RWPE1 (cell line): ENCODE measurements at regions not wholly inside any gene's neighbourhood (a gene's known extent, or its start where the extent isn't known, plus 50 kb on each side); places are given as distances from the start of the nearest gene placed in this dataset.

Experiments
- CTCF ChIA-PET: fragments of 350-600 bp; sonication (Branson Sonifier 250); formaldehyde crosslinking; extraction: SDS; loops from one replicate; lab custom pipeline; 2021; lab: Yijun Ruan, JAX
- POLR2A ChIA-PET: fragments of 400-600 bp; formaldehyde crosslinking; extraction: SDS; loops from one replicate; lab custom pipeline; 2020; ENCODE audit warnings: antibody characterized with exemption; ENCODE audit not compliant: low non-redundant PET; lab: Yijun Ruan, JAX
- DNase-seq: peaks from one replicate; pipeline ENCODE4 v3.0.0; 2012; ENCODE audit warnings: low spot score
- H3K27ac ChIP-seq: fragments of 450-650 bp; 2 replicates; pipeline ENCODE4 v1.5.1; 2017
- CTCF ChIP-seq: fragments of 450-650 bp; conservative IDR thresholded peaks from 2 replicates; pipeline ENCODE4 v1.5.1; 2017; ENCODE audit warnings: low read depth, mild to moderate bottlenecking

GRCh38 chr5:91699429-91699828 lies 316.3 kb upstream of the ARRDC3 start:
- POLR2A ChIA-PET: no interaction called here
- no peak overlapping the region for H3K27ac ChIP-seq
- DNase-seq: no peak
- CTCF ChIA-PET: no interaction called here
- TF ChIP-seq CTCF: no peak

GRCh38 chr5:91691592-91691991 lies 308.5 kb upstream of the ARRDC3 start:
- POLR2A ChIA-PET: no interaction called here
- H3K27ac ChIP-seq: no peak overlapping the region
- CTCF ChIA-PET: no interaction called here
- no peak for TF ChIP-seq CTCF
- no peak for DNase-seq

GRCh38 chr5:91690921-91691320 lies 307.8 kb upstream of the ARRDC3 start:
- ChIA-PET POLR2A (no interaction called here), CTCF (interaction anchor here (0.6 kb wide), 1 partner anchor 564 kb away, joined by 3 read pairs; no protein-coding TSS in a partner anchor)
- DNase-seq: no peak
- TF ChIP-seq CTCF: no peak
- H3K27ac ChIP-seq: no peak overlapping the region

- ChIA-PET POLR2A (no interaction called here), CTCF (no interaction called here)
- no peak for TF ChIP-seq CTCF
- H3K27ac ChIP-seq: no peak overlapping the region
- DNase-seq: no peak
Measured at GRCh38 chr5:91687430-91687829, 304.3 kb upstream of the ARRDC3 start.

GRCh38 chr5:91684625-91685024 lies 301.5 kb upstream of the ARRDC3 start:
- H3K27ac ChIP-seq: no peak overlapping the region
- no peak for DNase-seq
- no peak for TF ChIP-seq CTCF
- POLR2A ChIA-PET: no interaction called here
- CTCF ChIA-PET: no interaction called here

GRCh38 chr5:91670563-91670962 lies 287.4 kb upstream of the ARRDC3 start:
- no peak for TF ChIP-seq CTCF
- H3K27ac ChIP-seq: no peak overlapping the region
- no peak for DNase-seq
- ChIA-PET CTCF (no interaction called here), POLR2A (no interaction called here)

- DNase-seq: no peak
- ChIA-PET POLR2A (no interaction called here), CTCF (no interaction called here)
- H3K27ac ChIP-seq: no peak overlapping the region
- TF ChIP-seq CTCF: no peak
Measured at GRCh38 chr5:91670122-91670521, 287.0 kb upstream of the ARRDC3 start.
